ENCODE measurements at regions not wholly inside any gene's neighbourhood (a gene's known extent, or its start where the extent isn't known, plus 50 kb on each side); places are given as distances from the start of the nearest gene placed in this dataset.
A peak's percentile ranks its signal among the peaks of the same experiment; 100 is the strongest.
"Not testable (repeated sequence)": the region's sequence is repeated elsewhere in the genome, so short reads cannot be mapped to it uniquely, and the experiment has no call there.

DNA sequence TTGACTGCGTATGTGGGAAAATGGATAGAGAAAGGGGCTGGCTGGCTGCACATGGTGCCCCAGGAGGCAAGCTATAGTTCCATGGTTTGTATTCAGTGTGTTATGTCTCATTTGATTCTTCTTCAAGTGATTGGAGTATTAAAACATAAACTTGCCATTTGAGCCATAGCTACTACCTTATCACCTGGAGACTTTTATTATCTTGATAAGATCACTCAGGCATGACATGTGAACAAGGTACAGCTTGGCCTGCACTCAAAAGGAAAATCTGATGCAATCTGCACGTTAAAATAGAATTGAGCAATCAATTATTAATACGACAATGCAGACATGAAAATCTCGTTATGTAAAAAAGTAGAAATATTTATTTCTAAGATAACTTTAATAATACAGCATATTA is 116.9 kb downstream of the RND3 start:
- no peak for DNase-seq

DNA sequence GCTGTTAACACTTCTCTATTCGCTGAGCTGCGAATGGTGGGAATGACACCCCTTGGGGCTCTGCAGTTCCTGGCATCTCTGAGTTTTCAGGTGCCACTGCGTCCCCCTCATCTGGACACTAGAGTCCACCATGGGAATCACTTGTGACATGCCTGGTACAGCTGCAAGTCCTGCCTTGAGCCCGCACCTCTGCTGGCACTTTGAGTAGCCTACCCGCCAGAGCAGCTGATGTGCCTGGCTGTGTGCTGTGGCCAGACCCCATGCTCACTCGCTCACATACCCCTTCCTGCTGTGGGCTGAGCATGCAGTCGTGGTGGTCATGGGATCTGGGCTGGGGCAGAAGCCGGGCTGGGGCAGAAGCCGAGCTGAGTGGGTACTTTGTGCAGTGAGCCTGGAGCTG is 117.6 kb downstream of the RND3 start:
- DNase-seq, result no peak

DNA sequence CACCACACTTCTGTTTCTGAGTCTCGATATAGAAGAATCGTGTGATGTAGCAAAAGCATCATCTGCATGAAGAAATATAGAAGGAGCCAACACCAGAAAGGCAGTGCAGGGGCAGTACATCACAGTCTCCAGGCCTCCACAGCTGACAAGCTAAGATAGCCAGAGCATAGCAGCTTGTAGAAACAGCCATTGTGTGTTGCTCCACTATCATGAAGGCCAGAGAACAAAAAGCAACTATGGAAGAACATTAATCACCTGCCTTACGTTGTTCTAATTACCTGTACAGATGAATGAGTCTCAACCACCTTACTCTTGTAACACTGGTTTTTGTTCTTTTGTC is 129.0 kb downstream of the RND3 start:
- no peak for DNase-seq

DNA sequence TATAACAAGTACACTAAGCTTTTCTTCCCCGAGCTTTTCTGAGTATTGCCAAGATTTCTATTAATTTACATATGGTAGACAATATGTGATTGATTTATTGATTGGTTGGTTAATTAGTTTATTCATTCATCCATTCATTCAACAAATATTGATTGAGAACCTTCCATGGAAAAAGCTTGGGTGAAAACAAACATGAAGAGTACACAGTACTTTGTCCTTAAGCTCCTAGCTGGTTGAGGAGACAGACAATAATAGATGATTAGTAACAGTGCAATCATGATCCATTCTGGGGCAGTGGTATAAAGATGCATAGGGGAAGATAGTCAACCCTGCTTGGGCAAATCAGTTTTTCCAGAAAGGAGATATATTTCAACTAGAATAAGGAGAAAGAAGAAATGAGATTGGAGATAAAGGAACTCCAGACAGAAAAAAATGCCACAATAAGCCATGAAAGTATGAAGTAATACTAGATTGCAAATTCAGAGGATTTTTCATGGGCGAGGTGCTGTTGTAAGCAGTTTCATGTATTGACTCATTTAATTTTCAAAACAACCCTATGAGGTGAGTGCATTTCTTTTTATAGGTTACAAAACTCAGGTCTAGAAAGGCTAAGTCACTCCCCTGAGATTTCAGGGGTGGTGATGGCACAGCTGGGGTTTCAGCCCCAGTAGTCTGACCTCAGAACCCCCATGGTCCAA is 129.5 kb downstream of the RND3 start:
- DNase-seq, result no peak

DNA sequence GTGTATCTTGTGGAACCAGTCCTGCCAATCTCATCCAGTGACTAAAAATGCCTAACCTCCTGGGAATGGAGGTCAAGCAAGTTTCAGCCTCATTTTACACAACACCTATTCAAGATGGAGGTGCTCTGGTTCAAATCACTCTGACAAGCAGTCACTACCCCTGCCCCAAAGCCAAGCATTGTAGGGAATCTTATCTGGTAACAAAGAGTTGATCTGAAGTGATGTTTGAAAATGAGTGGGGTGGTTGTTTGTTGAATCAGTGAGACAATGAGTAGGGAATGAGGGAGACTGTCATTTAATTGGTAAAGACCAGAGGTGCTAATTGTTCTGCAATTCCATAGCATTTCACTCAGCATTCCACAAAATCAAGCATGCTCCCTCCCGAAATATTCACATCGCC is 132.0 kb downstream of the RND3 start:
- no peak for DNase-seq

DNA sequence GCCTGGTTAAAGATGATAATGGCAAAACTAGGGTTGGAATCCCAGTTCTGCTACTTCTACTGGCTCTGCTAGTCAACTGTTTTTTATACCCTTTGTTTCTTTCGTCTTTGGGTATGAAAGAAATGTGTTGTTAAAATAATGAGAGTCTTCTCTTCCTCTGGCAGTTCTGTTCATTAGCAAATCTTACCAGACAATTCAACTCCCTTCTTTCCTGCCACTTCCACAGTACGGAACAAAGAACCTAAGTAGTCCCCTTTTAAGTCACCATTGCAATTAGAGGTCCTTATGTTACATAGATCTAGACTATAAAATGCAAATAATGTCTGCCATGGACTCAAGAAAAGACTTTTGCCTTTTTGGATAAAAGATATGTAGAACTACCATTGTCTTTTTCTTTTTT is 134.1 kb downstream of the RND3 start:
- DNase-seq, result no peak

DNA sequence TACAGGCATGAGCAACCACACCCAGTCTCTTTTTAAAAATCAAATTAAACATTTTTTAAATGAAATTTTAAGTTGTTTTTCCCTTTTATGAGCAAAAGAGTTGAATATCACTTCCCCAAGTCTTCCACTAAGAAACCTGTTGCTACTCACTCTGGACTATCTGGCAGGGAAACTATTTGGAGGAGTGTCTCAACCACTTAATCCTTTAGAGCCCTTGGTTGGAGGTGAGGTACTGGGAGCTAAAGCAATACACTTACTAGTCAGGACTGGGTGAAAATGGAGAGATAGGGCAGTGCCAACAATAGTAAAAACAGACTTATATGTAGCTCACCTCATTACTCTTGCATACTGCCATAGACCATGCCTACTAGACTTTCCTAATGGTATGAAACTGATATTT is 135.5 kb downstream of the RND3 start:
- DNase-seq, result no peak

DNA sequence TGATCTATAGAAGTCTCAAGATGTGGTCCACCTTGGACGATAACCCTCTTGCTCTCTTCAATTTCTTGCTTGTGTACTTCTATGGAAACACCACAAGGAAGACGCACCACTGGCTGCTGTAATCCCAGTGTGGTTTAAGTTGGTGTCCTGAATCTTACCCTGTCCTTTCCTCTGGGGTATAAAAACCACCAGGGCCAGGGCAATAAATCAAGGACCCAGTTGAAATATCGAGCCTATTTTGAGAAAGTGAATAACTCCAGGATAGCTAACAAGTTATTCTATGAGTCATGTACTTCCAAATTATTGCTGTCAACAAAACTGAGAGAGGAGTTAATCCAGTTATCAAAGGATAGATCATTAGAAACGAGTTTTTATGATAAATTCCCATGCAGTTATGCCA is 137.0 kb downstream of the RND3 start:
- DNase-seq, result no peak

DNA sequence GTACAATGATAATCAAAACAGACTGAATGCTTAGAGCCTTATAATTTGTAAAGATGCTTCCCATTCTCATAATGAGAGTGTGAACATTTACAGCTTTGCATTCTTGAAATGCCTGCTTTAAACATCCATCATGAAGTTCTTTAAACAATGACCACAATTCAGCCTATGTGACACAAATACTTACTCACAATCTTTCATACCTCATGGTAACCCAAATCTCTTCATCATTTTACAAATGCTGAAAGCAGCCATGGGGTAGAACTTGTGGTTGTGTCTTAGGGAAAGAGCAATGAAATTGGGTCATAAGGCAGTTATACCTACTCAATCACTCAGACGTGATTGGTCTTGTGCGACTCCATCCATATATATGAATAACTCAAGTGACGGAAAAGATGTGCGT is 140.7 kb downstream of the RND3 start:
- DNase-seq, result no peak

DNA sequence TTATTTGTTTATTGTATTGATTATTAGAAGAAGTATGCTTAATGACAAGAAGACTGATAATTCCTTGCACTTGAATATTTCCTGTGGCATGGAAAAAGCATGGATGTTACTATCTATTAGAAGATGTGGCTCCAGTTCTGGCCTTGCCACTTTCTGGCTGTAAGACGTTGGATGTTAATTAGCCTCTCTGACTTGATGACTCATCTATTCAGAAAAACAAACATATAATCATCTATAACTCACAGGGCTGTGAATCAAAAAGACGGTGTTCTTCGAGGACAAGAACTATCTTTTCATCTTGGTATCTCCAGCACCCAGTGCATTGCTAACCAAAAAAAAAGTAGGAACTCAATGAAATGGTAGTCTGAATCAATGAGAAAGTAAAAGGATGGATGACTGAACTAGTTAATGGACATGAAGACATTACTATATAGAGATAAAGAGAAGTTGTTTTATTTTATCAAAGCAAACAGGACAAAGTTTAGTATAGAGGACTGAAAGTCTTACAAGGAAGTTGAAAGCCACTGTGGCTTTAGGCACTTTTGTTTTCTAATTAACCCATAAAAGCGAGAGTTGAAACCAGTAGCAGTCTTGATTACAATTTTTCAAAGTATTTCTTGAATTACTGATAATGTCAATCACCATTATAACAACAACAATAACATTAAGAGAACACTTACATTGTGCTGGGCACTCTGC is 145.3 kb downstream of the RND3 start:
- DNase-seq, result no peak

DNA sequence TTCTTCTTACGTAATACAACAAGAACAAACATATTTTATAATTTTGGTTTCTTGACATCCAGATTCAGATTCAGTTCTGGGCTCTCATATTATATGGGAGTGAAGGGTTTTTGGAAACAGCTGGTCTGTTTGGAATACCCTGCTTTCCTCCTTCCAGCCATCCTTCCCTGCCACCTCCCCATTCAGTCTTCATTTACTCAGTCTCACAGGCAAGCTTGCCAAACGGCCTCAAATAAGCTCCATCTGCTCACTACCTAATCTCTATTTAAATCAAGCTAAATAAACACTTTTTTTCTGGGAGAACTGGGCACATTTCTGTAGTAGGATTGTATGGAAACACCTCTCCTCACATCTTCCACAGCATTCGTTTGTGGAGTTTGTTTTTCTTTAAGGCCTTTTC is 147.5 kb downstream of the RND3 start:
- DNase-seq, result no peak

DNA sequence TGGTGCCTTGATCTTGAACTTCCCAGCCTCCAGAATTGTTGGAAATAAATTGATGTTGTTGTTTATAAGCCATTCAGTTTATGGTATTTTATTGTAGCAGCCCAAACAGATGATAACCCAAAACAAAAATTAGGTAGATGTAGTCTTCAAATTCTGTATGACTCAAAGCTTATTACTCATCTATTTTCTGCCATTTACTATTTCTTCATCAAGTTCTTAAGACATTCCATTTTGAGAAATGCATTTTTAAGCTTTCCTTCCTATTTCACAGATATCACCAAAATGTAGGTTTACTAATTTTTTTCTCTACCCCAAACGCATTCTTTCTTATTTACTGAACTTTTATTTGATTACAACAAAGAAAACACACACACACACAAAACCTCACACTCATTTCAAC is 148.2 kb downstream of the RND3 start:
- no peak for DNase-seq

DNA sequence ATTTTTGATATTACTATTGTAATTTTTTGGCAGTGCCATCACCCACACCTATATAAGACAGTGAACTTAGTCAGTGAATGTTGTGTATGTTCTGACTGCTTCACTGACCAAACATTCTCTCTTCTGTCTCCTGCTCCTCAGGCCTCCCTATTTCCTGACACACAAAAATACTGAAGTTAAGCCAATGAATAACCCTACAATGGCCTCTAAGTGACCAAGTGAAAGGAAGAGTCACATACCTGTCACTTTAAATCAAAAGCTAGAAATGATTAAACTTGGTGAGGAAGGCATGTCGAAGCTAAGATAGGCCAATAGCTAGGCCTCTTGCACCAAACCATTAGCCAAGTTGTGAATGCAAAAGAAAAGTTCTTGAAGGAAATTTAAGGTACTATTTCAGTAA is 151.9 kb downstream of the RND3 start:
- DNase-seq, result no peak

DNA sequence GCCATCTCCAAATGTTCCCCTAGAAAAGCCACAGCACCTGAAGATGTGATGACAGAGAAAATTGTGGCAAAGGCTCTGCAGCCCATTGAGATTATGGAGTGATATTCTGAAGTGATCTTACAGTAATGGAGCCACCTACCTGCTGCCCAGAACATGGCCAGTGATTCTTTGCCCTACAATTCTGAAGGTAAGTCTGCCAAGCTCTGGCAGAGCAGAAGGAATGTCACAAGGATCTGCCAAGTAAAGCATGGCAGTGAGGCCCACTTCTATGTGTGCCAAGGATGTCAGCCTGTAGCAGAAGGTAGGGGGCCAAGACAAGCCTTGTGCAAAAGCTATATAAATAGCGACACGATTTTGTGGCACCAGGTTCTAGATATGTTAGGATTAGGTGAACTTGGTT is 155.1 kb downstream of the RND3 start:
- DNase-seq, result no peak

DNA sequence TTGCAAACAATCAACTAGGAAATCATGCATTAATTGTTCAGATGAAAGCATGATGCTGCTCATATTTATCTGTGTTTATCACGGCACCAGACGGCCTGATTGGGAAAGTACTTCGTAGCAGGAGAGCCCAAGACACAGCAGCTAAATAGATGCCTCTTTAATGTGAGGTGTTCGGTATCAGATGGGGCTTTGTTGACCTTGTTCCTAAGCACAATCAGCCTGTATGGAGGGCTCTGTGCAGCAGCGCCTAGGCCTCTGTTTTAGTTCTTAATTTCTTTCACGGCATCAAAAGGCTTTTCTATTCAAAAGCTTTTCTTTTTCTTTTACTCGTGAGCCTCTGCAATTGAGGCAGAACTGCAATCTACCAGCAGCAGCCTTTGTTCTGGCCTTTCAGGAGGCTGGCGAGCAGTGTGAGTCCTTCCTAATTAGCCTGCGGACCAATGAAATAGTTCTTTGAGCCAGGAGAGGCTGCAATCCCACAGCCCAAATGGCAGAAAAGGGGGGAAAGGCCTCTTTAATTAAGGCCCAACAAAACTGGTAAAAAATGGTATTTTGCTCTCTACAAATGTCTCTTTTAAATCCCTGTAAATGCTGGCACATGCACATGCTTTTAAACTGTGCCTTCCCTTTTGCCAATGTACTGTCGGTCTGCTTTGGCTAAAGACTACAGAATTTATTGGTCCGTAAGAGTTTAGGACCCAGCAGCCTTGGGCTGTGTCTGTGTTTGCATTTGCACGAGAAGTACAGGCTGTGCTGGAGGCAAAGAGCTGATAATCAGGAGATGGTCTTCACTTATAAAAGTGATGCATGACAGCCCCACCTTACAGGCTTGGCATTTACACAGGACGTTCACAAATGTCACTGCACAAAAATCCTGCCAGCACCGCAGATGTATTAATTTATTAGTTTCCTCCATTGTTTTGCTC is 159.6 kb downstream of the RND3 start:
- DNase-seq, result peak; percentile 58

DNA sequence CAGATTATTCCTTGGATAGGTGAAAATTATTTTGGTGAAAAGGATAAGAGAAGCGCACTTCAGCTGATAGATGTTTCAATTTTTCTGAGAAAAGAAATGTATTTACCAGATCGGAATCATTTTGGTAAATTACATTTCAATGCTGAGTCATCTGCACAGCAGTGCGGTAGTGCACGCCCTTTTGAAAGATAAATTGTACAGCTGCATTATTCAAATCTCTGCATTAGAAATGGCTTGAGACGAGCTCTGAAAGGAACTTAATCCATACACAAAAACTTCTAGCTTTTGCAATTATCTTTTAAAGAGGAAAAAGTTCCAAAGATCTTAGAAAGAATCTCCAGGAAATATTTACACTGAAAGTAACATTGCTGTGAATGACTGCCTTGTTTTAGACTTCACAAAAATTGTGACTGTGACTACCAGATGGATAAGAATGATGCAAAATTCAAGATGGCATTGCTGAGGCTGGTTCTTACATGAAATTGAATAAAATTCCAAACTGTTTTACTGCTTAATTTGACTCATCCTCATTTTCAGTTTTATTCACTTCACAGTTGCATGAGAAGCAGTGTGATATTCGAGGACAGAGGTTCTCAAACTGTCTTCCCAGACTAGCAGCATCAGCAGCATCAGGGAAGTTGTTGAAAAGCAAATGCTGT is 161.7 kb downstream of the RND3 start:
- no peak for DNase-seq

DNA sequence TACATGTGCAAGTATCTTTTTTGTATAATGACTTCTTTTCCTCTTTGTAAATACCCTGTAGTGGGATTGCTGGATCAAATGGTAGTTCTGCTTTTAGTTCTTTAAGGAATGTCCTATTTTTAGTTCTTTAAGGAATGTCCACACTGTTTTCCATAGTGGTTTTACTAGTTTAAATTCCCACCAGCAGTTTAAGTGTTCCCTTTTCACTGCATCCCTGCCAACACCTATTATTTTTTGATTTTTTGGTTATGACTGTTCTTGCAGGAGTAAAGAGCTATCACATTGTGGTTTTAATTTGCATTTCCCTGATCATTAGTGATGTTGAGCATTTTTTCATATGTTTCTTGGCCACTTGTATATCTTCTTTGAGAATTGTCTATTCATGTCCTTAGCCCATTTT is 164.4 kb downstream of the RND3 start:
- DNase-seq, result not testable (repeated sequence)

DNA sequence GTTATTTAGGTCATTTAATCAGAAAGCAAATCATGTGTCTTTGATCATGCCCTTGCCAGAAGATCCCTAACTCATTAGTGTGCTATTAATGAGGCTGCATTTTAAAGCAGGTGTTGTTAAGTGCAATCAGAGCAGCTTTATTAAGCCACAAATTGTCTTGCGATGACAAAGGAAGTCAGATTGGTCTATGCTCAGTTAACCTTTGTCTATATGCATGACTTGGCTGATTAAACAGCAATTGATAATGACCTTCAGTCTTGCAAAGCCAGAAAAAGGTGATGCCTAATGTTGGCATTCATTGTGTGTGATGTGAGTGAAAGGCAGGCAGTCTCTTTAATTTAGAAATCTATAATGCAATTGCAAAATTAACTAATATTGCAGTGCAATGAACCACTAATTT is 166.9 kb downstream of the RND3 start:
- DNase-seq, result no peak

DNA sequence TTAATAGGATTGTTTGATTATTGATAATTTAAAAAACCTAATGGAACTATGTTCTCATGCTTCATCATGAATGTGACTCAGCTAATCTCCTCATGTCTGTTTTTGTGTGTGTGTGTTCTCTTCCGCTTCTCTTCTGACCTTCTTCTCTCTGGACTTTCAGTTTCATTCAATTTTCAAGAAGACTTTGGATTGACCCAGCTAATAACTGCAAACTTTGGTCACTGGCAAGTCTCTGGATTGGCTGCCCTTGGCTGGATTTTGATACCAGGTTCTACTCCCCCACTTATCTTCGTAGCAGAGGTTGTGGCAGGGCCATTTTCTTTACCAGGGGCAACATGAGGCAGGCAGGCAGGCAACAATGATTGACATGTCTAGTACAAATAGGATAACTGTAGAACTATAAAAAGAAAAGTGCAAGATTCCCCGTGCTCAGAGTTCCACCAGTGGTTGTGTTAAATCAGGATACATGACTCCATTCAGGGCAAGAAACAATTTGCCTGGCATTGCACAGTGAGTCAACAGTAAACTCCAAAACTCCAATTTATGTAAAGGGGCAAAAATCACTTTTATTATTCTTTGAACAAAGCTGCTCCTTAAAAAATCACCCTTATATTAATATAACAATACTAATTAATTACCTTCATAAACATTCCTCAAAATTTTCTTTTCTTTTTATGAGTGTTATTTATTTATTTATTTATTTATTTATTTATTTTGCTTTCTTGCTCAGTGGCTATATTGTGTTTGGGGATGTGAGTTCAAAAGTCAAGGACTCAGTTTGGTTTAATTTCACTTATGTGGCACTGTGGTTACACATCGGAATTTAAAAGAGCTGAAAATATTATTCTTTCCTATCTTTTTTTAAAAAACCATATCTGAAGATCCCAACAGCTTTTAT is 167.6 kb downstream of the RND3 start:
- DNase-seq, result no peak

DNA sequence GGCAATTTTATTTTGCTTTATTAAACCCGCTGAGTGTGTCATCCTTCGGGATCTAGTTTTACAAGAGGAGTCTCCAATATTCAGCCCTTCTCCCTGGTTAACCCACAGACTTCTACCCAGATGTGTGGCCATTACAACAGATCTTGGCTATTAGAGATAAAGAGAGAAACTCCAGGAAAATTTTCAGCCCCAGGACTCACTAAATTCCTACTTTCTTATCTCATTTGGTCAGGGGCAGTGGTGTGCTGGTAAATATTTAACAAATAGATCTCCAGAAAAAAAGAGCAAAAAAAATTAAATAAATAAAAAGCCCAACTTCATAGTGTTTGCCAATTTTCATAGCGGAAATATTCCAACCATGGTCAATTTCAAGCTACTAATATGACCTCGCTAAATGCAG is 168.4 kb downstream of the RND3 start:
- no peak for DNase-seq

DNA sequence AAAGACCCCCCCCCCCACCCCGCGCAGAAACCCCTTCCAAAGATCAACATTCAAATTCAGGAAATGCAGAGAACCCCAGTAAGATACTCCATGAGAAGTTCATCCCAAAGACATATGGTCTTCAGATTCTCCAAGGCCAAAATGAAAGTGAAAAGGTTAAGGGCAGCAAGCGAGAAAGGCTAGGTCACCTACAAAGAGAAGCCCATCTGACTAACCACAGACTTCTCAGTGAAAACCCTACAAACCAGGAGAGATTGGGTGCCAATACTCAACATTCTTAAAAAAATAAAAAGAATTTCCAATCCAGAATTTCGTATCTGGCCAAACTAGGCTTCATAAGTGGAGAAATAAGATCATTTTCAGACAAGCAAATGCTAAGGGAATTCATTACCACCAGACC is 175.2 kb downstream of the RND3 start:
- DNase-seq, result no peak

DNA sequence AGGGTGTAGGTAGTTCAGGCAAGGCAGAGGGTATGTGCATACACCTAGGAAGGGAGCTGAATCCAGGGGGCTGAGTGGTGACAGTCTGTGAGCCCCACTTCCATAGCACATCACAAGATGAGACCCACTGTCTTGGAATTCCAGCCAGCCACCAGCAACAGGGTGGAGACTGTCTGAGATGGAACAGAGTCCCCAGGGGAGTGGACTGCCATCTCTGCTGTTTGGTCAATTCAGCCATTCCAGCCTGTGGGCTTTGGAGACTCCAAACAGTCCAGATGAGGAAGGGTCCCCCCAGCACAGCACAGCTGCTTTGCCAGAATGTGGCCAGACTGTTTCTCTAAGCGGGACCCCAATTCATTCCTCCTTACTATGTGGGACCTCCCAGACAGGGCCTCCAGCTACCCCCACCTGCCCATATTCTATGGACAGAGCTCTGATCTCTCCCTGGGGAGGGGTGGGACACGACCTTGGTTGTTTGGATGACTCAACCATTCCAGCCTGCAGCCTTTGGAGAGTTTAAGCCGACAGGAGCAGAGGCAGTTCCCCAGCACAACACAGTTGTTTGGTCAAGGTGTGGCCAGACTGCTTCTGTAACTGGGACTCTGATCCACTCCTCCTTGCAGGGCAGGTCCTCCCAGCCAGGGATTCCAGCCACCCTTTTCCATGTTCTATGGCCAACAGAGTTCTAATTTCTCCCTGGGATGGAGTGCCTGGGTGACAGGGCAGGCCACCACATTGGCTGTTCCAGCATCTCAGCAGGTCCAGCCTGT is 178.0 kb downstream of the RND3 start:
- no peak for DNase-seq

Data from NCI-H1436 treated with DMSO at 0.1 percent for 48 hours (cell line).